DMS53 treated with DMSO at 0.1 percent for 48 hours (cell line): ENCODE measurements at regions not wholly inside any gene's neighbourhood (a gene's known extent, or its start where the extent isn't known, plus 50 kb on each side); places are given as distances from the start of the nearest gene placed in this dataset.
"Not testable (repeated sequence)": the region's sequence is repeated elsewhere in the genome, so short reads cannot be mapped to it uniquely, and the experiment has no call there.

Experiments used
- DNase-seq: peaks from one replicate; lab custom pipeline; 2025; ENCODE audit not compliant: unreplicated experiment; lab: John Stamatoyannopoulos, UW

DNA sequence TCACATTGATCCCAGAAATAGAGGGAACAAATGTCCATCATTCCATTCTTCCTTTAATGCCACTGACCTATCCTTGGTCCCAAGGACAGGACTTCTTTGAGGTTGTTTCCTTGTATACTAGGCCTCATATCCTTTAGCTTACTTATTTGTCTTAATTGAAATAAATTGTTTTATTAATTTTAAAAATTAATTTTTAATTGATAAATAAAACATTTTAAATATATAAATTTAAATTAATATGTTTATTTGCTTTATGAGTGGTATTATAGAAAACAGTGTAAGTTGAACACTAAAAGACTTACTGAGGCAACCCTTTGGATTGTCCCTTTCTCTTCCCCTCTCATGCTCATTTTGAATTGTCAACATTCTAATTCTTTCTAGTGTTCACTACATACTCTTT, 556.9 kb upstream of the NUDT12 start:
- DNase-seq, result no peak

DNA sequence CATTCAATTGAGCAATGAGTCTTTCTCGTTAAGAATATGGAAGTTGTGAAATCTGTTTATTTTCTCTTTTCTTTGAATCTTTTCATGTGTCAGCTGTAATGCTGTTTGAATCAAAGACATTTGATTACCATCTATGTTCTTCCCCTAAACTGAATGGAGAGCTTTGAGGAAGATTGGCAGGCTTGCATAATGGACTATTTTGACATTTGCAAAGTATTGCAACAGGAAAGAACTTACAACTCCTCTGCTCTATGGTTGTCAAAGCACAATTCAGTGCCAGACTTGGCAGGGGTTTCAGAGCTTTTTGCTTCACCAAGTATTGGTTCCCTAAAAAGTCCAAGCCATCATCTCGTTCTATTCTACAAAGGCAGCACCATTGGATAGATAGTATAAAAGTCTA, 549.0 kb upstream of the NUDT12 start:
- no peak for DNase-seq

DNA sequence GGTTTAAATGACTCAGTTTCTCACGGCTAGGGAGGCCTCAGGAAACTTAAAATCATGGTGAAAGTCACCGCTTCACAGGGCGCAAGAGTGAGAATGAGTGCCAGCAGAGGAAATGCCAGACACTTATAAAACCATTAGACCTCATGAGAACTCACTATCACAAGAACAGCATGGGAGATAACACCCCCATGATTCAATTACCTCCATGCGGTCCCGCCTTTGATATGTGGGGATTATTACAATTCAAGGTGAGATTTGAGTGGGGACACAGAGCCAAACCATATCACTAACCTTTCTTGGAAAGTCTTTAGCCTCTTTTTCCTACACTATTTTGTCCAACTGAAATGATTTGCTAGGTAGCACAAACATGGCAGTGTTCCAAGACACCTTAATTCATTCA, 533.9 kb upstream of the NUDT12 start:
- DNase-seq, result no peak

DNA sequence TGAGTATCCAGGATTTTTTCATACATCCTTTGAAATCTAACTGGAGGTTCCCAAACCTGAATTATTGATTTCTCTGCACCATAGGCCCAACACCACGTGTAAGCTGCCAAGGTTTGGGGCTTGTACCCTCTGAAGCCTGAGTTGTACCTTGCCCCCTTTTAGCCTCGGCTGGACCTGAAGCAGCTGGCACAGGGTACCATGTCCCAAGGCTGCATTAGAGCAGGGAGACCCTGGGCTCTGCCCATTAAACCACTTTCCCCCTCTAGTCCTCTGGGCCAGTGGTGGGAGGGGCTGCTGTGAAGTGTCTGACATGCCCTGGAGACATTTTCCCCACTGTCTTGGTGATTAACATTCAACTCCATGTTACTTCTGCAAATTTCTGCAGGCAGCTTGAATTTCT, 532.9 kb upstream of the NUDT12 start:
- DNase-seq, result no peak

DNA sequence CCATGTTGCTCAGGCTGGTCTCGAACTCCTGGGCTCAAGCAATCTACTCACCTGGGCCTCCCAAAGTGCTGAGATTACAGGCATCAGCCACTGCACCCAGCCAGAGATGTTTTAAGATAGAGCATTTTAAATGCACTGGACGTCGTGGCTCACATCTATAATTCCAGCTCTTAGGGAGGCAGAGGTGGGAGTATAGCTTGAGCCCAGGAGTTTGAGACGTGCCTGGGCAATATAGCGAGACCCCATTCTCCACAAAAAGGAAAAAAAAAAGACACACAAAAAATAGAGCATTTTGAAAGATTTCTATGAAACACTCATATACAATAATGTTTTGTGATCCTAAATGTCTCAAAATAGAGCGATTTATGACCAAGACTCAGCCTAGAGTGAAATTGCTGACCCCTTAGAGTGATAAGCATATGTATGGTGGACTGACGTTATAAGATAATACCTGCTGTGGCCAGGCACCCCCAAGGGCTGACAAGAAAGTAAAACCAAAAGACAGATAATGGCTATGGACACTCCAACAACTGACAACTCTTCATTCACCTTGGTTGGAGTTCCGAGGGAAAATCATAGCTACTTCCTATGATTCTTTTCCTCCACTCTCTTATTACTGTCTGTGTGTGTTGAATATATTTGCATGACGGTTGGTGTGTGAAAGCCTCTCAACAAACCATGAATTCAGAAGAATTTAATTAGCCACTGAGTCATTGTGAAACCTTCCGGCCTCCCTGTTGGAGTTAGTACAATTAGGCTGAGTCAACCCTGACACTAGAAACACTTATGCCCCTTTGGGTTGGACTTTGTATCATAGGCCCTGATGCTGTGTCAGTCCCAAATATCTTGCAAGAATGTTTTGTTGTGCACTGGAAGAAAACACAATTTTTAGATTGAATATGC, 526.5 kb upstream of the NUDT12 start:
- no peak for DNase-seq

DNA sequence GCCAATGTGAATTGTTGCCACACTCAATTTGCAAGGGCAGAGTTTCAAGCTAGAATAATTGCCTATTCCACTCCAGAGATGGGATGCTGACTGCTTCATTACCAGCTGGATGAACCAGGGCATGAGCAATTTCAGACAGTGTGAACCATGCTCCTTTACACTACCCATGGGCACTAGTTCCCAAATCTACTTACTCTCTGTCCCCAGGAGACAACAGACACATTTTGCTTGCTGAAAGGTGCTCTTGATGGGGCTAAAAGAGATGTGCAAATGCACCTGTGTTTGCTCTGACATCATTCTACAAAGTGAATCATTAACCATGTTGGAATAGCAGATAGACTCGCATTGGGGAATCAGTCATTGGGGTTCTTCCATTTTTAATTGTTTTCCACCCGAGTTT, 522.3 kb upstream of the NUDT12 start:
- DNase-seq, result peak; percentile 98

DNA sequence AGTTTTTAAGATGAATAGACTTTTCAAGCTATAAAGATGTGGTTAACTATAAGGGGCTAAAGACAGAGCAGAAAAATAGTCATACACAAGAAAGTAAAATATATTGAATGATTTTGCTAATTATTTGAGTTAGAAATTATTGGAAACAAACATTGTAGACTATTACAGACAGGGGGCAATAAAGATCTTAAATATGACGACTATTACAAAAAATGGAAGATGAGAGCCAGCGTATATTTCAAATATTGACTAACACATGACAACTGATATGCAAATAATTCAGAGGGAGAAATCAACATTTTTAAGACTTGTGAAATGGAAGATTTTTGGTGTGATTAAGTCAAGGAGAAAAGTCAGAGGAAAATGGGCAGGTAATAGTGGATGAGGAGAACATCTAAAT, 520.2 kb upstream of the NUDT12 start:
- no peak for DNase-seq

DNA sequence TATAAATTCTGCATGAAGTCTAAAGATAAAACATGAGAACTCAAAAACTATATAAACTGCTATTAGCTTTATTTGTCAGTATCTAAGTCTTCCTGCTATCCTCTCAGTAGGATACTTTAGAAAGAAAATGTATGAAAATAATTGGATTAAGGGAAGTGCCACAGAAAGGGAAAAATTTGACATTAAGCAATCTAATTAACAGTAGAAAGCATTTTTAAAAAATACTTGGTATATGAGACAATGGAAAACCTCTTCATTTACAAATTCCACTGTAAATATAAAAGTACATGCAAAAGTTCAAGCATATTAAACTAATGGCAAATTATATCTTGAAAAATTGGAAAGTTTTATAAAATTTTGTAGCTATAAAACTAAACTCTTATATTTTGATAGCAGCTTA, 518.6 kb upstream of the NUDT12 start:
- DNase-seq, result no peak

DNA sequence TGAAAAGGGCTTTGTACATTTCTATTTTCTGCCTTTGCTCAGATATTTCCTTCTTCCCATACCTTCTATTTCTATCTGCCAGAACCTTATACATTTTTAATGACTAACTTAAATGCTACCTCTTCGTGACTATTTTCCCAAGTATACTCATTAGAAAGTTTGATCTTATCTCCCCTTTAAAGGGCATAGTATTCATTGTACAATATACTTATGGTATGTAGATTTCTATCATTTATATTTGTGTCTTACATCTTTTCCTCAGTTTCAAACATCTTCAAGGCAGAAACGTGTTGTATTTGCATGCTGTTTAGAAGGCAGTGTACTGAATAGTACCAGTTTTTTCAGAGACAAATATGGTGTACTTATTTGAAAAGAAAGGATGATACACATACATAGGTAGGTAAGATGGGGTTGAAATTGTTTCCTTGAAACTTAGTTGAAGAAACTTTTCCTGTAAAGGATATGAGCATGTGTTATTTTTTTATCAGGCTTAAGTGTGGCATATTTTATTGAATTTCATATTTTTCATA, 518.1 kb upstream of the NUDT12 start:
- no peak for DNase-seq

DNA sequence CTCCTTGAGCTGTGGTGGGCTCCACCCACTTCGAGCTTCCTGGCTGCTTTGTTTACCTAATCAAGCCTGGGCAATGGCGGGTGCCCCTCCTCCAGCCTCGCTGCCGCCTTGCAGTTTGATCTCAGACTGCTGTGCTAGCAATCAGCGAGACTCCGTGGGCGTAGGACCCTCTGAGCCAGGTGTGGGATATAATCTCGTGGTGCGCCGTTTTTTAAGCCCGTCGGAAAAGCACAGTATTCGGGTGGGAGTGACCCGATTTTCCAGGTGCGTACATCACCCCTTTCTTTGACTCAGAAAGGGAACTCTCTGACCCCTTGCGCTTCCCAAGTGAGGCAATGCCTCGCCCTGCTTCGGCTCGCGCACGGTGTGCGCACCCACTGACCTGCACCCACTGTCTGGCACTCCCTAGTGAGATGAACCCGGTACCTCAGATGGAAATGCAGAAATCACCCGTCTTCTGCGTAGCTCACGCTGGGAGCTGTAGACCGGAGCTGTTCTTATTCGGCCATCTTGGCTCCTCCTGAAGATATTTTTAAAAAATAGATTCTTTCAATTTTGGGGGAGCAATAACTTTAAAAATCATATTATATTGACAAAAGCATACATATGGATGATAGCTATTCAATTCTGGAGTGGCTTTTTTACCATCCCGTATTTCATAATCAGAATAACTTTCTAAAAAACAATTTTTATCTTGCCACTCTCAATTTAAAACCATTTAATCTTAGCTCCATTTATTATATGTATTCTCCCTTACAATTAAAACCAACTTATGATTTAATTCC, 517.5 kb upstream of the NUDT12 start:
- DNase-seq, result not testable (repeated sequence)

DNA sequence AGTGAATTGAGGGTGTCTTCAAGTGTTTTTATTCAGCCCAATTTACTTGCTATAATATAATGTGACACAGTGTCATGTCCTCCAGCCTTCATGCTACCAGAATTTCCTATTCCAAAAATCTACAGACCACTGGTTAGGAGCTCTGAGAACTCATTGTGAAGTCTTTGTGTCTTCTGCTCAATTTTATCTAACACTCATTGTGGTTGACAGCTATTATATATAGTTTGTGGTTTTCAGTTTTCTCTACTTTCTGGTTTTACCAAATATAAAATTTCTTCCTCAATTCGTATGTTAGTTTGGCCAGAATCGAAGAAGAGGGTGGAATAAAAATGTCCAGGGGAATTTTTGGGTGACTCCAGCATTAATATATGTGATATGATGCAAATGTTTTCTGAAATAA, 509.3 kb upstream of the NUDT12 start:
- no peak for DNase-seq

DNA sequence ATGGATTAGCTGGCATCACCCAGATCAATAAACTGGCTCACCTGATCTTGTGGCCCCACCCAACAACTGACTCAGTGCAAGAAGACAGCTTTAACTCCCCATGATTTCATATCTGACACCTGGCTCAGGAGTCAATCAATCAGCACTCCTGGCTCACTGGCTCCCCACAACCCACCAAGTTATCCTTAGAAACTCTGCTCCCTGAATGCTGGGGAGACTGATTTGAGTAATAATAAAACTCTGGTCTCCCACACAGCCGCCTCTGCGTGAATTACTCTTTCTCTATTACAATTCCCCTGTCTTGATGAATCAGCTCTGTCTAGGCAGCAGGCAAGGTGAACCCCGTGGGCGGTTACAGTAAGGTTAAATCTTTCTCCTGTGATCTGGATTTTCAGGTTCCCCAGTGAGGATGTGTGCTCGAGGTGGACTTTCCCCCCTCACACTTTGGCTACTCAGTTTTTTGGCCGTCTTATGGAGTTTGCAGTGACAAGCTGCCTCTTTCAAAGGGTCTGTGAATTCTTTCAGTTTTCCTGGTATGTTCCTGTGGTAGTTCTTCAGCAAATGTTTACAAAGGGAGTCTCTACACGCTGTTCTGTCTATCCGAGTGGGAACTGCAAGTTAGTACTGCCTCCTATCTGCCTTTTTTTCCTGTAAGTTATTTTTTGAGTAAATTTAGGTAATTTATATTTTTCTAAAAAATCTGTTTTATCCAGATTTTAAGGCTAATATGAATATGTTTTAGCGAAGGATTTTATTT, 500.2 kb upstream of the NUDT12 start:
- no peak for DNase-seq

DNA sequence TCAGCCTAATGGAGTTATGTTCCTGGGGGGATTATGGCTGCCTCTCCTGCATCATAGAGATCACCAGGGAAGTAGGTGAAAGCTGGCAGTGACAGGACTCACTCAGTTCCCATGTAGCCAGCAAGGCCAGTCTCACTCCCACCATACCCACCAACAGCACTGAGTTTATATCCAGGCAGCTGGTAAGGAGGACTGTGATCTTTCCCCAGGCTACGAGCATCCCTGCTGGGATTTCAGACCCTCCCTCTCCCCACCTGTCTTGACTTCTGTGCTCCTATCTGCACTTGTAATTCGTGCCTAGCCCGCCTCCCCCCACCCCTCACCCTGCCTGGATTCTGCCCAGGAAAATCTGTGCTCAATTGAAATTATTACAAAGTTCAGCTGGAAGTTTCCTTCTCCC, 499.1 kb upstream of the NUDT12 start:
- no peak for DNase-seq

DNA sequence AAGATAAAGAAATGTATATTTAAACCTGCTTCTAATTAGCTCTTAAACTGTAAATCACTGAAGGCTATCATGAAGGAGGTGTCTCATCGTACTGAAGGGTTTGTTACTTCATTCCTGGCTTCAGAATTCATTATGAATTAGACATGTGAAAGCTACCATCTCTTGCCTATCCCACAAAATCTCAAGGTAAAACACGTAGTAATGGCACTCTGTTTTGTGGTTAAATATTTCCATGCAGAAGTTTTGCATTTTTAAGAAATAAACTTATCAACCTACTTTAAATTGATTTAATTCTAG, 490.7 kb upstream of the NUDT12 start:
- no peak for DNase-seq

DNA sequence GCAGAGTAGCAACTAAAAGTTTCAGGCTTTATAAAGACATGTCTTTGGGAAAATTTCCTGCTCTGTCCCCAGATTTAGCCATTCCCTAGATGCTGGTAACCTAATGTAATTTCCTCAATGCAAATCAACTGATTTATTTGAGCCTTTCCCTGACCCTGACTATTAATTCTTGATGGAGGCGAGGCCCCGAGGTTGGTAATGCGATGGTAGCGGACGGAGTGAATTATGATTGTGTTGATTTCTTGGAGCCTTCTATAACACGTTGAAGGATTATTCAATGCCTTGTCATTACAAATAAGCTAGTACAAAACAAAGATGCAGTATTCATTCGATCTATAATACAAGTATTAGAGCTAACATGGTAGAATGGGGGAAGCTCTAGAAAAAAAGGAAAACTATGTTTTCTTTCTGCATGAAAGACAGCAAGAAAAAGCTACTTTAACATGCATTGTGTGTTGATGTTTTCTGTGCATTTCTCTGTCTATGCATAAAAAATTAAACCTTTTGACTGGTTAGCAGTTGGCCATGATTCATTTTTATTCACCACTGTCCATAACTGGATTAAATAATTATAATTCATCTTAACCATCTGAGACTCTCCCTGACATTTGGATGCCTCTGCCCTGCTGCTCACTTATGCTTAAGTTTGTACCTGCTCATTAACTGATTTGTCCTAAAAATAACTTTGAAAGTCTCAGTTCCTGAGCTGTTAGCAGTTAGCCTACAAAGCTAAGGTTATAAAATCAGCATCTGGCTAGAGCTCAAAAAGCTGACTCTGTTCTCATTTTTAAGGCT, 490.2 kb upstream of the NUDT12 start:
- no peak for DNase-seq

DNA sequence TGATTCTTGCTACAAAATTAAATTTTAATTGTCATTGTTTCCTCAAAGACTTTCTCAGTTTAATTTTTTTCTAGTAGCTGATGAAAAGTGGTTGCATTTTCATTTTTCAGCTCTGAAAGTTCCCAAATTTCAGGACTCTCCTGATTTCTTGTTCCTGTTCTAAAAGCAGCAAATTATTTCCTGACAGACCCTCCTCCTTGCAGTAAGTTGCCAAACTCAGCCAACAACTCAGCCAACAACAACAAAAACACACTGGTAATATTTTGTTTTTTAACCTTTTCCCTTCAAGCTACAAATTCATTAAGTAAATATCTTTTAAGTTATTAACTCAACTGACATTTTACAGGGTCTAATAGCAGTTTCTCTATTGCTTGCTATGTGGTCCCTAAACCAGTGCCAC, 487.8 kb upstream of the NUDT12 start:
- DNase-seq, result no peak

DNA sequence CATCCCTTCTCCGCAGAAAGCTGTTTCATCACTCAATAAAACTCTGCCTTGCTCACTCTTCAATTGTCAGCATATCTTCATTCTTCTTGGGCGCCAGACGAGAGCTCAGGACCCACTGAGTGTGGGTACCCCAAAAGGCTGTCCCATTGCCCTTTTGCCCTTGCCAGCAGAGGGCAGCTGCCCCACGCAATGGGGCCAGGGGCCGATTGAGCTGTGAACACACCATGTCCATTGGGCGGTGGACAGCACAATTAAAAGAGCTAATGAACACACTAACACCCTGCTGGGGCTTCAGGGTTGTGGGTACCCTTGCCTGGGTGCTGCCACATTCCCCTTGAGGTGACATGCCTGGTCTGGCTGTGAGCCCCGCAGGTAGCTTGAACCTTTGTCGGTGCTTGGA, 487.2 kb upstream of the NUDT12 start:
- DNase-seq, result no peak

DNA sequence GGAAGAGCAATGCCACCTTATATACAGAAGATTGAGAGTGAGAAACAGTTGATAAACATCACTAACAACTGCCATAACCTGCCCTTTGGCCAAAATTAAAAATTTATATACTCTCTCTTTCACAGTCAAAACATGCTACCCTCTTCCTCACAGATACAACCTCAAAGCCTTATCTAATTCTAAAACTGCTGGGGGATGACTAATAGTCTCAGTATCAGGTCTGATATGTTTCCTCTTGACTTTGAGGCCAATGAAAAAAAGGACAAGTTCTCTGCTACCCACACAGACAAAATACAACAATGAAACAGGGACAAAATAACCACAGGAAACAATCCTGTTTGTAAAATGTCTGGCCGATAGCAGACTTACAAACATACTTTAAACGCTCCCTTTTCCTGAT, 485.6 kb upstream of the NUDT12 start:
- DNase-seq, result no peak

DNA sequence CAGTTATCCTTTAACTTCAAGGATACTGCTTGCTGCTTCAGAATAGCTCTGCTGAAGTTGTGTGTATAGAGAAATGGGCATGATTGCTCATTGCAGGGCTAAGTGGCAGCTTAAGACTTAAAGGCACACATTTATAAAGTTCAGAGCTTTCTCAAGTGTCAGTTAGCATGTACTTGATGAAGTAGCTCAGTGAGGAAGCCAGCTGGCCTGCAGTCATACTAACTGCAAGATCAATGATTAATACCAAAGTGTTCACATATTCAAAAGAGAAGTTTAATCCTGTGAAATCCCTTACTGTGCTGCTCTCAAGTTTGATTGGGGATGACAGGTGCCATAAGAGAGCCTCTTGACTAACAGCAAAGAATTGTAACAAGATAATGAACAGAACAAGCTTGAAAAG, 483.4 kb upstream of the NUDT12 start:
- no peak for DNase-seq

DNA sequence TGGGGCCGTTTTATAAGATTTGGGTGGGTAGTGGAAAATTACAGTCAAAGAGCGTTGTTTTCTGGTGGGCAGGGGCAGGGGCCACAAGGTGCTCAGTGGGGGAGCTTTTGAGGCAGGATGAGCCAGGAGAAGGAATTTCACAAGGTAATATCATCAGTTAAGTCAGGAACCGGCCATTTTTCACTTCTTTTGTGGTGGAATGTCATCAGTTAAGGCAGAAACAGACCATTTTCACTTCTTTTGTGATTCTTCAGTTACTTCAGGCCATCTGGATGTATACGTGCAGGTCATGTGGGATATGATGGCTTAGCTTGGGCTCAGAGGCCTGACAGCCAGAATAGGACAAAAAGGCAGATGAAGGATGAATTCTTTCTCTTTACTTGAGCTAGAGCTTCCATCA, 477.3 kb upstream of the NUDT12 start:
- not testable (repeated sequence) for DNase-seq

DNA sequence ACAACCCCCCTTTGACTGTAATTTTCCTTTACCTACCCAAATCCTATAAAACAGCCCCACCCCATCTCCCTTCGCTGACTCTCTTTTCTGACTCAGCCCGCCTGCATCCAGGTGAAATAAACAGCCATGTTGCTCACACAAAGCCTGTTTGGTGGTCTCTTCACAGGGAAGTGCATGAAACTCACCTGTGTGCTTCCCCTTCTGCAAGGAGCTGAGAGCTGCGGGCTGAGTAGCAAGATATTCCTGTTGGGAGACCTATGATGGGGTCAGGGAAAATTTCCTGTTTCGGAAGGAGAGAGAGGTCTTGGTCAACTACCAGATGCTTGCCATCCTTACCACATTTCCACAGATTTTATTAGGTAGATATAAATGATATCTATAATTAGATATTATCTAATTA, 474.5 kb upstream of the NUDT12 start:
- not testable (repeated sequence) for DNase-seq
